HFF-Myc (cell line): ENCODE measurements at regions not wholly inside any gene's neighbourhood (a gene's known extent, or its start where the extent isn't known, plus 50 kb on each side); places are given as distances from the start of the nearest gene placed in this dataset.

Experiments used
- DNase-seq: peaks from one replicate; pipeline ENCODE4 v3.0.0-alpha.2; 2011; ENCODE audit warnings: low read depth; ENCODE audit errors: extremely low read depth
- H3K4me3 ChIP-seq: replicated peaks from 2 replicates; pipeline ENCODE4 v1.5.1; 2011; ENCODE audit warnings: low read depth, mild to moderate bottlenecking, control low read depth, low read length
- CTCF ChIP-seq: IDR thresholded peaks from 2 replicates; pipeline ENCODE4 v1.5.1; 2012; ENCODE audit warnings: mild to moderate bottlenecking, low read depth, low read length, control low read depth; ENCODE audit errors: missing control alignments

- DNase-seq, result no peak
- no peak overlapping the region for H3K4me3 ChIP-seq
- no peak for TF ChIP-seq CTCF
These were observed 522.5 kb downstream of the ETV1 start for GRCh38 chr7:13466874-13467547.

GRCh38 chr7:13476881-13477444 lies 512.5 kb downstream of the ETV1 start:
- DNase-seq, result no peak
- H3K4me3 ChIP-seq, result no peak overlapping the region
- TF ChIP-seq CTCF, result peak; percentile 3

- TF ChIP-seq CTCF, result no peak
- DNase-seq, result no peak
- no peak overlapping the region for H3K4me3 ChIP-seq
These were observed 500.1 kb downstream of the ETV1 start for GRCh38 chr7:13489386-13489785.

GRCh38 chr7:13496976-13497375 lies 492.5 kb downstream of the ETV1 start:
- no peak for DNase-seq
- no peak for TF ChIP-seq CTCF
- no peak overlapping the region for H3K4me3 ChIP-seq

GRCh38 chr7:13508586-13508985 lies 480.9 kb downstream of the ETV1 start:
- DNase-seq, result no peak
- TF ChIP-seq CTCF, result no peak
- H3K4me3 ChIP-seq, result no peak overlapping the region

- TF ChIP-seq CTCF, result no peak
These were observed 470.7 kb downstream of the ETV1 start for GRCh38 chr7:13518738-13519137.

GRCh38 chr7:13524076-13524475 lies 465.4 kb downstream of the ETV1 start:
- no peak overlapping the region for H3K4me3 ChIP-seq
- no peak for TF ChIP-seq CTCF
- DNase-seq, result no peak

More at GRCh38 chr7:13518738-13519137, 470.7 kb downstream of the ETV1 start:
- H3K4me3 ChIP-seq, result no peak overlapping the region
- DNase-seq, result no peak
